Stomach (tissue), 4 donors: ENCODE measurements at regions not wholly inside any gene's neighbourhood (a gene's known extent, or its start where the extent isn't known, plus 50 kb on each side); places are given as distances from the start of the nearest gene placed in this dataset.

Source experiments
- POLR2A ChIP-seq, 4 donors: fragments of 450-650 bp; IDR thresholded peaks; one replicate each; pipeline ENCODE4 v1.6.1; 2016; ENCODE audit warnings: antibody characterized with exemption in 4 of 4, control low read depth in 2 of 4, mild to moderate bottlenecking in 1 of 4, moderate library complexity in 1 of 4
- TF ChIP-seq, protein P1 (sequence below), 7 experiments: fragments of 450-650 bp in 4 of 7; fragments of 200-600 bp in 3 of 7; sonication (generic) in 3 of 7; IDR thresholded peaks; one replicate each; pipeline ENCODE4 v1.5.1; 2016 to 2019; ENCODE audit warnings: antibody characterized with exemption in 7 of 7, control low read depth in 2 of 7, mild to moderate bottlenecking in 1 of 7

DNA sequence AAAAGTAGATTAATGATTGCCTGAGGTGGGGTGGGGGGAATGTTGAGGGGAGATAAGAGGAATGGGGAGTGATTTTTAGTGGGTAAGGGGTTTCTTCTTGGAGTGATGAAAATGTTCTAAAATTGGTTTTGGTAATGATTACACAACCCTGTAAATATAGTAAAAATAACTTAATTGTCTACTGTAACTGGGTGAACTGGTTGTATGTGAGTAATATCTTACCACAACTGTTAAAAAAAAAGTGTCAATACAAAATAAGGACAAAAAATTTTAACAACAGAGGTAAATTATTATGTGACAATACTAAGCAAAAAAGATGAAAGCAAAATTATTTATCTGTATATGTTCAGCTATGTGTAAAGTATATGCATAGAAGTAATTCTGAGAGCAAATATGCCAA lies 86.3 kb upstream of the RASSF8 start:
- TF ChIP-seq, protein P1, sequence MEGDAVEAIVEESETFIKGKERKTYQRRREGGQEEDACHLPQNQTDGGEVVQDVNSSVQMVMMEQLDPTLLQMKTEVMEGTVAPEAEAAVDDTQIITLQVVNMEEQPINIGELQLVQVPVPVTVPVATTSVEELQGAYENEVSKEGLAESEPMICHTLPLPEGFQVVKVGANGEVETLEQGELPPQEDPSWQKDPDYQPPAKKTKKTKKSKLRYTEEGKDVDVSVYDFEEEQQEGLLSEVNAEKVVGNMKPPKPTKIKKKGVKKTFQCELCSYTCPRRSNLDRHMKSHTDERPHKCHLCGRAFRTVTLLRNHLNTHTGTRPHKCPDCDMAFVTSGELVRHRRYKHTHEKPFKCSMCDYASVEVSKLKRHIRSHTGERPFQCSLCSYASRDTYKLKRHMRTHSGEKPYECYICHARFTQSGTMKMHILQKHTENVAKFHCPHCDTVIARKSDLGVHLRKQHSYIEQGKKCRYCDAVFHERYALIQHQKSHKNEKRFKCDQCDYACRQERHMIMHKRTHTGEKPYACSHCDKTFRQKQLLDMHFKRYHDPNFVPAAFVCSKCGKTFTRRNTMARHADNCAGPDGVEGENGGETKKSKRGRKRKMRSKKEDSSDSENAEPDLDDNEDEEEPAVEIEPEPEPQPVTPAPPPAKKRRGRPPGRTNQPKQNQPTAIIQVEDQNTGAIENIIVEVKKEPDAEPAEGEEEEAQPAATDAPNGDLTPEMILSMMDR (IDR thresholded peaks at IDR 0.05): no peak
- no peak for TF ChIP-seq POLR2A (IDR thresholded peaks at IDR 0.05)
